ENCODE measurements at regions not wholly inside any gene's neighbourhood (a gene's known extent, or its start where the extent isn't known, plus 50 kb on each side); places are given as distances from the start of the nearest gene placed in this dataset.
"Not testable (repeated sequence)": the region's sequence is repeated elsewhere in the genome, so short reads cannot be mapped to it uniquely, and the experiment has no call there.

DNA sequence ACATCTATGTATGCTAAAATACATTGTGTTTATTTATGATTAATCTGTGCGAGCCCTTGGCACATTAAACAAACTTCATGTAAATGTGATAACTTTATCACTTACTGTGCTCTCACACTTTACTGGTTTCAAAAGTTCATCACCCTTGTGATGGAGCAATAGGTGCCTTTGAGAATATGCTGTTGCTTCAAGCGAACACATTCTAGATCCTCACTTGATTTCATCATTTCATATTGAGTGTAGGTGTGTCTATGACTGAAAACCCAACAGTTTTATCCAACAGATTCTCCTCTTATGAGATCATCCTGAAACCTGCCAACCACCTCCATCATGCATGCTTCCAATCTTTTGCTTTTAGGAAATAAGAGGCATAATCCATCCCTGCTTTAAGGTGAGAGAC, 854.4 kb downstream of the TMEM121 start:
- H3K4me3 ChIP-seq (ENCODE audit: low read depth, low read length): no peak overlapping the region
- TF ChIP-seq, protein P1, sequence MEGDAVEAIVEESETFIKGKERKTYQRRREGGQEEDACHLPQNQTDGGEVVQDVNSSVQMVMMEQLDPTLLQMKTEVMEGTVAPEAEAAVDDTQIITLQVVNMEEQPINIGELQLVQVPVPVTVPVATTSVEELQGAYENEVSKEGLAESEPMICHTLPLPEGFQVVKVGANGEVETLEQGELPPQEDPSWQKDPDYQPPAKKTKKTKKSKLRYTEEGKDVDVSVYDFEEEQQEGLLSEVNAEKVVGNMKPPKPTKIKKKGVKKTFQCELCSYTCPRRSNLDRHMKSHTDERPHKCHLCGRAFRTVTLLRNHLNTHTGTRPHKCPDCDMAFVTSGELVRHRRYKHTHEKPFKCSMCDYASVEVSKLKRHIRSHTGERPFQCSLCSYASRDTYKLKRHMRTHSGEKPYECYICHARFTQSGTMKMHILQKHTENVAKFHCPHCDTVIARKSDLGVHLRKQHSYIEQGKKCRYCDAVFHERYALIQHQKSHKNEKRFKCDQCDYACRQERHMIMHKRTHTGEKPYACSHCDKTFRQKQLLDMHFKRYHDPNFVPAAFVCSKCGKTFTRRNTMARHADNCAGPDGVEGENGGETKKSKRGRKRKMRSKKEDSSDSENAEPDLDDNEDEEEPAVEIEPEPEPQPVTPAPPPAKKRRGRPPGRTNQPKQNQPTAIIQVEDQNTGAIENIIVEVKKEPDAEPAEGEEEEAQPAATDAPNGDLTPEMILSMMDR (IDR thresholded peaks at IDR 0.05; ENCODE audit: low read depth, low read length): no peak

GRCh38 chr14:106389186-106389585, 862.8 kb downstream of the TMEM121 start:
- not testable (repeated sequence) for H3K4me3 ChIP-seq (ENCODE audit: low read depth, low read length)

GRCh38 chr14:106390401-106390800, 864.0 kb downstream of the TMEM121 start:
- H3K4me3 ChIP-seq (ENCODE audit: low read depth, low read length): no peak overlapping the region
- TF ChIP-seq, protein P1 (IDR thresholded peaks at IDR 0.05; ENCODE audit: low read depth, low read length): no peak

DNA sequence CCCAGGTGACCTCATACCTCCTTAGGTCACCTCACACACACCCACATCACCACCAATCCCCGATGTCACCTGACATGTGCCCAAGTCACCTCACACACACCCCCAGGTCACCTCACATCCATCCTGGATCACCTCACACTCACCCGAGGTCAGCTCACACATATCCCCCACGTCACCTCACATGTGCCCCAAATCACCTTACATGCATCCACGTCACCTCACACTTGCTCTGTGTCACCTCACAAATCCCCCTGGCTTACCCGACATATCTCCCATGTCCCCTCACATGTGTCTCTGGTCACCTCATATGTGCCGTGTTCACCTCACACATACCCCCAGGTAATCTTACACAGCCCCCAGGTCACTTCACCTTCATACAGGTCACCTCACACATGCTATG, 864.6 kb downstream of the TMEM121 start:
- TF ChIP-seq, protein P1 (IDR thresholded peaks at IDR 0.05; ENCODE audit: low read depth, low read length): no peak

DNA sequence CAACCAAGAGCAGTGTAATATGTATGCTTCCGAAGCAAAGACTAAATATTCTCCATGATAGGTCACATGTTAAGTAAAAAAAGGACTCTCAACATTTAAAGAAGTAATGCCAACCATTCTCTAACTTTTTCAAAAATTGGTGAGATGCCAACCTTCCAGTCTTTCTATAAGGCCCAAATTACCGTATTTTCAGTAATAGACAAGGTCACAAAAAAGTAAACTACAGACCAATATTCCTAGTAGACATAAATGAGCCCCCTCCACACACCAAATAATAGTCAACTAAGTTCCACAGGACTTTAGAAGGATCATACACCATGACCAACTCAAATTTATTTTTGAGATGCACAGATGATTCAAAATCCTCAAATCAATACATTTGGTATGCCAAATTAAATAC, 867.4 kb downstream of the TMEM121 start:
- H3K4me3 ChIP-seq (ENCODE audit: low read depth, low read length): no peak overlapping the region
- TF ChIP-seq, protein P1 (IDR thresholded peaks at IDR 0.05; ENCODE audit: low read depth, low read length): no peak

More for the DNA sequence above, 864.6 kb downstream of the TMEM121 start:
- H3K4me3 ChIP-seq (ENCODE audit: low read depth, low read length): no peak overlapping the region

DNA sequence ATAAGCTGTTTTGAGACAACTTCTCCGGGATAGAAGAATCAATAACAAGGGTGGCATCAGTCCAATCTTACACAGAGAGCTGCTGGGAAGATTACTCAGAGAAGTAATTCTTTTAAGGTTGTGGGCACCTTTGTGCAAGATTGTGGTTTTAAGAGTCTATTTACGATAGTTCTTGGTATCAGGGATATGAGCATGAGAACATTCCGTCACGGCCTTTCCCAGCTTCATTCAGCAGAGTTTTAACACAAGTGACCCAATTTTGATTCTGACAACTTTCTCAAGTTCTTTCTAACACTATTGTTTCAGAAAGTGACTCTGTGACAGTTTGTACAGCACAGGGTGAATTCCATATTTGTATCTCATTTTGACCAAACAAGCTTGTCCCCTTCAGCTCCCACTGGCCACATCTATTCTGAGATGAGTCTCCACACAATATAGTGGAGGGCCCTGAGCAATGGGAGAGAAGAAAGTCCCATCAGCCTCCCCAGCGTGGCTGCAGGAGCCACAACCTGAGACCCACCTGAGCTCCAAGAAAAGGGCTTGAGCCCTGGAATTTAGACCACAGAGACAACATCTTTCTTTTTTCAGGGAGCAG, 869.2 kb downstream of the TMEM121 start:
- H3K4me3 ChIP-seq (ENCODE audit: low read depth, low read length): no peak overlapping the region
- TF ChIP-seq, protein P1 (IDR thresholded peaks at IDR 0.05; ENCODE audit: low read depth, low read length): no peak

GRCh38 chr14:106396999-106397398, 870.6 kb downstream of the TMEM121 start:
- TF ChIP-seq, protein P1 (IDR thresholded peaks at IDR 0.05; ENCODE audit: low read depth, low read length): no peak
- no peak overlapping the region for H3K4me3 ChIP-seq (ENCODE audit: low read depth, low read length)

DNA sequence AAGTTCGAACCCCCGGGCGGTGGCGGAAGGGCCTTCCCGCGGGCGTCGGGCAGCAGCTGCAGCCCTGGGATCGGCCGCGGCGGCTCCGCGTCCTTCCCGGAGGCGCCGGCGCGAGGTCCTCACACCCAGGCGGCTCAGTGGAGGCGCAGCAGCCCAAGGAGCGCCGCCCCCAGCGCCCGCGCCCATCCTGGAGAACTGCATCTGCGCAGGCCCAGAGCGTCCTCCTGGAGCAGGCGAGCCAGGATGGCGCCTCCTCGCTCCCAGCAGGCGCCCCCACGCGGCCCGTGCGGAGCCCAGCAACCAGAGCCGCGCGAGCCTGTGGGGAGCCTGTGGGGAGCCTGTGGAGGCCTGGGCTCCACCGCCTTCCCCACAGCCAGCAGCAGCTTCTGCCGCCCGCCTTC, 872.5 kb downstream of the TMEM121 start:
- H3K4me3 ChIP-seq (ENCODE audit: low read depth, low read length): not testable (repeated sequence)

GRCh38 chr14:106401316-106401715, 874.9 kb downstream of the TMEM121 start:
- H3K4me3 ChIP-seq (ENCODE audit: low read depth, low read length): not testable (repeated sequence)

- not testable (repeated sequence) for H3K4me3 ChIP-seq (ENCODE audit: low read depth, low read length)
Observed at GRCh38 chr14:106410229-106410628, 883.8 kb downstream of the TMEM121 start.
